Esophagus mucosa (tissue), 1 donor: ENCODE measurements at regions not wholly inside any gene's neighbourhood (a gene's known extent, or its start where the extent isn't known, plus 50 kb on each side); places are given as distances from the start of the nearest gene placed in this dataset.
"Not testable (repeated sequence)": the region's sequence is repeated elsewhere in the genome, so short reads cannot be mapped to it uniquely, and the experiment has no call there.

Experiments used
- ATAC-seq: fragments of 200-7000 bp; cut with Tn5 transposase; one replicate; pipeline ENCODE4 v1.9.1; 2020
- donor health status: DM: yes; HTN: yes; CAD: no.

- no peak for ATAC-seq
Measured at GRCh38 chr10:100612601-100613595, 77.2 kb downstream of the HIF1AN start.

- no peak for ATAC-seq
Measured at GRCh38 chr10:100613846-100614245, 78.1 kb downstream of the HIF1AN start.

- ATAC-seq, result no peak
Measured at GRCh38 chr10:100614429-100615095, 78.8 kb downstream of the HIF1AN start.

DNA sequence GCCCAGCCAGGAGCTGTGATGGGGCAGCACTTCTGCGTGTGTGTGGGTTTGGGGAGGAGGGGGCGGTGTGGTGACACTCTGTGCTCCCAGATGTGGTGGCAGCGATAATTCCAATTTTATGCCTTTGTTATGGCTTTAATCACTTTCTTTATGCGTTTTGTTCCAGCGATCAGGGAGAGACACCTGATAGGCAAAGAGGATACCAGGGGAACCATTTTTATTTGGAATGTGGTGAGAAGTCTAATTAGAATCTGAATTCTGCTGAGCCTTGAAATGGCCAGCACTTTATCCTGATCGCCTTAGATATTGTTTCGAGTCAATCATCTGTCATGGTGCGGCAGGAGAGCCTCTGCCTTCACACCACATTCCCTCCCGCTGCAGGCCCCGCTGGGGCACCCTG lies 79.5 kb downstream of the HIF1AN start:
- no peak for ATAC-seq

DNA sequence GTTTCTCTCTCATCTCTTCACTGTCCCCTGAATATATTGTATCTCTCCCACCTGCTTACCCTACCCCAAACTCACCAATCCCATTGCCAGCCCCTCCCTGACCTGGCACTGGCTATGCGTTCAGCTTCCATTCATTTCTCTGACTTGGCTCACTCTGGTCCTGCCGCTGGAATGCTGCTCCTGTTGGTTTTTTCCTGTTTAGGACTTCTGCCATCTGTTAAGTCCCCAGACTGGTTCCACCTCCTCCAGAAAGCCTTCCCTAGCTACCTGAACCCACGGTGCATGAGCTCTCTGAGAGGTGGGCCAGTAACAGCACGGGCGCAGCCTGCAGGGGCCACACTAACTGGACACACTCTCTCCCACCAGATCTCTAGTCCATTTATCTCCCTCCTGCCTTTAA lies 80.2 kb downstream of the HIF1AN start:
- no peak for ATAC-seq

- ATAC-seq, result no peak
Measured at GRCh38 chr10:100618091-100618615, 82.4 kb downstream of the HIF1AN start.

GRCh38 chr10:100618632-100619255 lies 83.0 kb downstream of the HIF1AN start:
- no peak for ATAC-seq

DNA sequence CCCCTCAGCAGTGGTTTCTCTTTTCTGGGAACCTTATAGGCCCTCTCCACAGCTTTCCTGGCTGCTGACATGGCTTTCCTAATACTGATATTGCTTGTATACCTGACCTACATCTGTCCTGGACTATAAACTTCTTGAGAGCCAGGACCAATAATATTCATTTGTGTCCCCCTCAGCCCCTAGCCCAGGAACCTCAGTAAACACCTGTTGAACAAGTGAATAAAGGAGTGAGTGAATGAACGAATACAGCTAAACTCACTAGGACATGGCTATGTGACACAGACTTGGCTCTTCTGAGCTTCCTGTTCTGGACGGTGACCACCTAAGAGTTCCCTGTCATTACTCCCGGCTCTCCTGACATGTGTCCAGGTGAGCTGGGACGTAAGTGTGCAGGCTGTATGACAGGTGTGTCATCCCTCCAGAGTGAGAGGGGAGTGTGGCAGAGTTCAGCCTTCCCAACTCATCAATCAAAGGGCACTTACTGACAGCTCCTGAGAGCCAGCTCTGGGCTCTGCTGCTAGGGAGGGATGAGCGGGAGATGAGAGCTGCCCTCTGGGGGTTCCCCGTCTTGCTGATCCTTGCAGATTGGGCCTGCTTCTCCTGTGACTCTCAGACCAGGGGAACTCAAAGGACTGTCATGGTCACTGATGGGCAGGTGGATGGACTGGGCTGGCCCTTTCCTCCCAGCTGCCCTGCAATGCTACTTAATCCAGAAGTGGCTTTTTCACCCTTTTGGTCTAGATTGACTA lies 84.5 kb downstream of the HIF1AN start:
- ATAC-seq, result no peak

DNA sequence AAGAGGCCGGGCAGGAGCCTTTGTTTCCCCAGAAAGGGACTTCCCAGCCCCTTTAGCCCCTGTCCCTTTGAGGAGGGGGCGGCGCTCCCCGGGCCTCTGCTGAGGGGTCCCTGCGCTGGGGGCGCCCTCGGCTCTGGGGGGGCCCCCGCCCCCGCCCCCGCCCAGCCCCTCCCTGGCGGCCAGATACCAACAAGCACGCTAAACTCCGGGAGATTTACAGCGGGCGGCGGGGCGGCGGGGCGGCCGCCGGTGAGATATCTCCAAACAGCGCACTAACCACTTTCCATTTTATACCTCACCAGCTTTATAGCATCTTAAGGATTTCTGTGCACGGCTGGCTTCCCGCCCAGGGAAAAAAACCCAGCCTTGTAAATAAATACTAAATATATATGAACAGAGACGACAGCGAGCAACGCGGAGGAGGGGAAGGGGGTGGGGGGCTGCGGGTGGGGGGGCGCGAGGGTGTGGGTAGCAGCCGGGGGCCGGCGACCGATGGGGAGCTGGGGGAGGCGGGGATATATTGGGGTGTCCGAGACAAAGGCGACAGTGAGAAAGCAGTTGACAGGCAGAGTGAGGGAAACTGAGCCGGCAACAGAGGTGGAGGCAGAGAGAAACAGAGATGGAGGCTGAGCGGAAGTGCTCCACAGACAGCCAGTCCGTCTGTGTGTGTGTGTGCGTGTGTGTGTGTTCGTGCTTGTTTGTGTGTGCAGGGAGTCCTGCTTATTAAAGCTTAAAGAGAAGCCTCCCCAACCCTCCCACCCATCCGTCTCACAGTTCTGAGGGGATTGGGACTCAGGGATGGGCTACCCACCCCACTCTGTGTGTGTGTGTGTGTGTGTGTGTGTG lies 85.8 kb downstream of the HIF1AN start:
- ATAC-seq, result no peak

- ATAC-seq, result no peak
Measured at GRCh38 chr10:100622946-100623345, 87.2 kb downstream of the HIF1AN start.

GRCh38 chr10:100623521-100624230 lies 87.9 kb downstream of the HIF1AN start:
- ATAC-seq, result no peak

- ATAC-seq, result no peak
Measured at GRCh38 chr10:100624298-100624697, 88.6 kb downstream of the HIF1AN start.

GRCh38 chr10:100625816-100626215 lies 90.1 kb downstream of the HIF1AN start:
- no peak for ATAC-seq

DNA sequence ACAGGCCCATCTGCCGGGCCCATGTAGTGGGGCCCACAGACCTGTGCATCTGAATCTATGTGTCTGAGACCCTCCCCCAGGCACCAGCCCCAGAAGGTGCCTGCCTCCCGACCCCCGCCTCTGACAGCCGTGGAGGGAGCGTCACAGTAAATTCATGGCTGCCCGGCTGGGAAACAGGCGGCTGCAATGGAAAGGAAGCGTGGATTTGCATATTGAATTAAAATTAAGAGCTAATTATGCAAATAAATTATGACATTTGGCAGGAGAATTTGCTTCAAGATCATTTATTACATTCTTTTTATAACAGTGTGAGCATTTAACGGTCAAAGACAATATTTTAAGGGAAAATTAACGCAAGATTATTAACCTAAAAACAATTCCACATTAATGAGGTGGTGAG lies 92.3 kb downstream of the HIF1AN start:
- ATAC-seq, result no peak

DNA sequence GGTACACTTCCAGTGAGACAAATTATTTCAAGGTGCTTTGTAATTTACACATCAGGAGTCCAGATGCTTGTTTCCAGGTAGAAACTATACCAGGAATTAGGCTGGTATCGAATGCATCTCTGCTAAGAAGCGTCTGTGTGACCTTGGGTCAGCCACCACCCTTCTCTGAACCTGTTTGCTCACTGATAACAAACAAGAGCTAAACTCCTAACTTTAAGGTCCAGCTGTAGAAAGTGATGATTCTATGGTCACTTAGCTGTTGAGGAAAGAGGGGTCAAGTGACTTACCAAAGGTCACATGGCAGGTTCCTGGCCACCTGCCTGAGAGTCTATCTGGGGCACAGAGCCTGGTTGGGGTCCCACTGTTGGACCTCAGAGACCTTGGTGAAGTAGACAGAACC lies 95.4 kb downstream of the HIF1AN start:
- ATAC-seq, result no peak

- no peak for ATAC-seq
Measured at GRCh38 chr10:100632027-100632426, 96.3 kb downstream of the HIF1AN start.

- ATAC-seq, result no peak
Measured at GRCh38 chr10:100634034-100634433, 98.3 kb downstream of the HIF1AN start.

- no peak for ATAC-seq
Measured at GRCh38 chr10:100636848-100637553, 101.3 kb downstream of the HIF1AN start.

- no peak for ATAC-seq
Measured at GRCh38 chr10:100637785-100638184, 102.0 kb downstream of the HIF1AN start.

DNA sequence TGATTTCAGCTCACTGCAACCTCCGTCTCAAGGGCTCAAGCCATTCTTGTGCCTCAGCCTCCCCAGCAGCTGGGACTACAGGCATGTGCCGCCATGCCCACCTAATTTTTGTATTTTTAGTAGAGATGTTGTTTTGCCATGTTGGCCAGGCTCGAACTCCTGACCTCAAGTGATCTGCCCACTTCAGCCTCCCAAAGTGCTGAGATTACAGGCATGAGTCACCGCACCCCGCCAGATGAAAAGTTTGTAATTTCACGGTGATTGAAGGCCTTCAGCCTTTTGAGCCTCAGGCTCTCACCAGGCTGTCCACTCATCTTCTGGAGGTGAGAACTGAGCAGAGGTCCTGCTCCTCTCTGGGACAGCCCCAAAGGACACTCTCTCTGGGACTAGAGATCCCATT lies 103.2 kb downstream of the HIF1AN start:
- ATAC-seq, result not testable (repeated sequence)
